ENCODE measurements at regions not wholly inside any gene's neighbourhood (a gene's known extent, or its start where the extent isn't known, plus 50 kb on each side); places are given as distances from the start of the nearest gene placed in this dataset.

DNA sequence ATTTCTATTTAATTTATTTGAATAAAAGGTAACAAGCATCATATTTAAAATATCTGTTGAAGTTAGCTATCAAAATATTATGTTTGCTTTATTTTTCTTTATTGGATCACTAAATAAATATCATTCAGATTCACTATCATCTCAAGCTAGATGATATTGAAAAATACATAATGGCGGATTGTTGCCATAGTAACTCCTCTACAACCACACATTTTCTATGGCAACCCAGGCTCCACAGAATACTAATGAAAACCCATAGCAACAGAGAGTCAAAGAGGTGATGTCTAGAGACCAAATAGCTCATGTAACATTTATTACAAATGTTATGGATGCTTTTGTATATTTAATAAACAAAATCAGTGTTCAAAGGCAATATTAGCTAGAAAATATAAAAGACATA, 148.9 kb upstream of the CDK1 start:
- TF ChIP-seq MAX (IDR thresholded peaks at IDR 0.05; ENCODE audit: low read depth, low read length) = no peak
- no peak for DNase-seq (ENCODE audit: low read depth)
- H3K4me3 ChIP-seq (ENCODE audit: low read depth, low read length) = no peak overlapping the region

DNA sequence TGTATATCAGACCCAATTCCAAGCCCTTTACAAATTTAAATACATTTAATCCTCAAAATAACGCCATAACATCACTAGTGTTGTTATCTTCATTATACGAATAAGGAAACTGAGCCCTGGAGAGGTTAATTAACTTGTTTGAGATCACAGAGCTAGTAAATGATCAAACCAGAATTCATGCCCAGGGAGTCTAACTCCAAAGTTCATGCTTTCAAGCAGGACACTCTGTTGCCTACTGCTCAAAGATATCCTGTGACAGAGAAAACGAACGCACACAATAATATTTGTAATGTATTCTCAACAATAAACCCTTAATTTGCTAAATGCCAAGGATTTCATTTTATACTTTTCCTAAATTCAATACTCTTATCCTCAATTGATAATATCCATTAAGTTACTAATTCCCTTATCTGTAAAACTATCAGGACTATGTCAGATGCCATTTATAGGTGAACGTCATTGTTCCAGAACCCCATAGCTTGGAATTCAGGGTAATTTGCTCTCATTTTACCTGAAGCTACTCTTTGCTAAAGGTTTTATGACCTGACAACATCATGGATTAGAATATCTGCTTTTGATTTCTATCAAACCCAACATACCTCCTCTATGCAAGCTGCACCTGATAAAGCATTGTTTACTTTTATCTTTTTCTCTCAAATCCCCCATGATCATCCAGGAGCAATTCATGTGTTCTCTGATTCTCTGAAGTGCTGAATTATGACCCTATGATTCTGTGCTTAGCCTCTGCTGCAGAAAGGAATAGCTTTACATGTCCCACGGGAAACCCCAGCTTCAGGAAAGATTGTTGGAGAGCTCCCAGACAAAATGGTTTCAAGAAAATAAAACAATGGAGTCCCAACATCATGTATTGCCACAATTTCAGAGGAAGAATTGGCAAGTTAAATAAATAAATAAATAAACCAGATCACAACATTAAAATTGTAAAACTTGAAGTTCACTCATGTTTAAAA, 150.2 kb upstream of the CDK1 start:
- no peak overlapping the region for H3K4me3 ChIP-seq (ENCODE audit: low read depth, low read length)
- no peak for TF ChIP-seq MAX (IDR thresholded peaks at IDR 0.05; ENCODE audit: low read depth, low read length)
- TF ChIP-seq POLR2A (IDR thresholded peaks at IDR 0.05; ENCODE audit: extremely low read depth, insufficient read length) = no peak
- TF ChIP-seq, protein P1, sequence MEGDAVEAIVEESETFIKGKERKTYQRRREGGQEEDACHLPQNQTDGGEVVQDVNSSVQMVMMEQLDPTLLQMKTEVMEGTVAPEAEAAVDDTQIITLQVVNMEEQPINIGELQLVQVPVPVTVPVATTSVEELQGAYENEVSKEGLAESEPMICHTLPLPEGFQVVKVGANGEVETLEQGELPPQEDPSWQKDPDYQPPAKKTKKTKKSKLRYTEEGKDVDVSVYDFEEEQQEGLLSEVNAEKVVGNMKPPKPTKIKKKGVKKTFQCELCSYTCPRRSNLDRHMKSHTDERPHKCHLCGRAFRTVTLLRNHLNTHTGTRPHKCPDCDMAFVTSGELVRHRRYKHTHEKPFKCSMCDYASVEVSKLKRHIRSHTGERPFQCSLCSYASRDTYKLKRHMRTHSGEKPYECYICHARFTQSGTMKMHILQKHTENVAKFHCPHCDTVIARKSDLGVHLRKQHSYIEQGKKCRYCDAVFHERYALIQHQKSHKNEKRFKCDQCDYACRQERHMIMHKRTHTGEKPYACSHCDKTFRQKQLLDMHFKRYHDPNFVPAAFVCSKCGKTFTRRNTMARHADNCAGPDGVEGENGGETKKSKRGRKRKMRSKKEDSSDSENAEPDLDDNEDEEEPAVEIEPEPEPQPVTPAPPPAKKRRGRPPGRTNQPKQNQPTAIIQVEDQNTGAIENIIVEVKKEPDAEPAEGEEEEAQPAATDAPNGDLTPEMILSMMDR (IDR thresholded peaks at IDR 0.05; ENCODE audit: low read depth, low read length) = no peak
- no peak for TF ChIP-seq MYC (IDR thresholded peaks at IDR 0.05; ENCODE audit: low read depth, low read length)
- DNase-seq (ENCODE audit: low read depth) = no peak

DNA sequence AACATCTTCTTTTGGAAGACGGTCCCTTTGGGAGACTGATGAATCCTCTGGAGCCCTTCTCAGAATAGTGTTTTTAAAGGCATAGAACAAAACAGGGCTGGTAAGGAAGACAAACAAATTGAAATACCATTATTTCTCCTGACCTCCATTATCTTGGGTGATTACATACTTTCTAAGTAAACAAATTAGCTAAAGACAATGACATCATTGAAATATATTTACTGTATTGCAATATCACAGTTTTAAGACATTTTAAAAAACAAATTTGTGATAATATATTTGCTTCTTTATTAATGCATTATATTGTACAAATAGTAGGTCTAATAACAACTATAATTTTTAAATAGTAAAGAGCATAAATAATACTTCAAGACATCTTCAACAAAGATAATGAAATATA, 152.2 kb upstream of the CDK1 start:
- no peak overlapping the region for H3K4me3 ChIP-seq (ENCODE audit: low read depth, low read length)
- TF ChIP-seq, protein P1 (IDR thresholded peaks at IDR 0.05; ENCODE audit: low read depth, low read length) = no peak
- TF ChIP-seq MAX (IDR thresholded peaks at IDR 0.05; ENCODE audit: low read depth, low read length) = no peak
- TF ChIP-seq POLR2A (IDR thresholded peaks at IDR 0.05; ENCODE audit: extremely low read depth, insufficient read length) = no peak
- no peak for TF ChIP-seq MYC (IDR thresholded peaks at IDR 0.05; ENCODE audit: low read depth, low read length)
- DNase-seq (ENCODE audit: low read depth) = no peak

DNA sequence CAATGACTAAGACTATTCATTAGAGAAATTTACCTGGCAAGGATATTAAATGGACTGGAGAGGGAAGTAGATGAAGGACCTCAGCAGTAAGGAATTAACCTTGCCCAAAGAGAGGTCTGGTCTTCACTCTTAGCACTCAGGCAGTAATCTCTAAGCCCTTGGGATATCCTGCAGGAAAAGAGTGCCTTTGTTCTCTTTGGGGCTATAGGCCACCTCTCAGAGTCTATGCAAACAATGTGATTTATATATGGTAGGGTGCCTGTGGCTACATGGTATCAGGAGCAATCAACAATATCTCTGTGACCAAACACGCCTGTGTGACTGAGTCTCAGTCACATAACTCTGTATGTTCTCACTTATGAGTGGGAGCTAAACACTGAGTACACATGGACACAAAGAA, 154.7 kb upstream of the CDK1 start:
- DNase-seq (ENCODE audit: low read depth) = no peak
- H3K4me3 ChIP-seq (ENCODE audit: low read depth, low read length) = no peak overlapping the region
- TF ChIP-seq MAX (IDR thresholded peaks at IDR 0.05; ENCODE audit: low read depth, low read length) = no peak
- no peak for TF ChIP-seq MYC (IDR thresholded peaks at IDR 0.05; ENCODE audit: low read depth, low read length)
- TF ChIP-seq POLR2A (IDR thresholded peaks at IDR 0.05; ENCODE audit: extremely low read depth, insufficient read length) = no peak
- TF ChIP-seq, protein P1 (IDR thresholded peaks at IDR 0.05; ENCODE audit: low read depth, low read length) = no peak

GRCh38 chr10:60621018-60621417, 157.3 kb upstream of the CDK1 start:
- TF ChIP-seq MYC (IDR thresholded peaks at IDR 0.05; ENCODE audit: low read depth, low read length) (no peak), POLR2A (IDR thresholded peaks at IDR 0.05; ENCODE audit: extremely low read depth, insufficient read length) (no peak), MAX (IDR thresholded peaks at IDR 0.05; ENCODE audit: low read depth, low read length) (no peak)
- TF ChIP-seq, protein P1 (IDR thresholded peaks at IDR 0.05; ENCODE audit: low read depth, low read length) = no peak
- no peak for DNase-seq (ENCODE audit: low read depth)
- H3K4me3 ChIP-seq (ENCODE audit: low read depth, low read length) = no peak overlapping the region

DNA sequence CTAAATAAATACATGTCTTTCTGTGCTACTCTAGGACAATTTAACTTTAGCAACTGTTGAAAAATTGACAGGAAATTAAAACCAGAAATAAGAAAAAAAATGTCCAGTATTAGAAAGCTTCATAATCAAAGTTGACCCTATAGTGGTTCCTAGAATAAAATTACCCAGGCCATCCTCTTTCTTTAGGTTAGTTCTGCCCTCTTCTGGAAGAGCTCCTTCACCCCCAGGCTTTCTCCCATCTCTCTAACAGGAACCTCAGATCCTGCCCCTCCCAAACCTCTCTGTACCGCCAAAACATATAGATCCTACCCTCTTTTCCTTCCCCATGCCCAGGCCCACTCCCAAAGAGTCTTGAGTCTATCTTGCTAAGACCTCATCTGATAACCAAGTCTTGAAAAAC, 159.4 kb upstream of the CDK1 start:
- no peak for DNase-seq (ENCODE audit: low read depth)
- no peak overlapping the region for H3K4me3 ChIP-seq (ENCODE audit: low read depth, low read length)
- TF ChIP-seq, protein P1 (IDR thresholded peaks at IDR 0.05; ENCODE audit: low read depth, low read length) = no peak
- TF ChIP-seq POLR2A (IDR thresholded peaks at IDR 0.05; ENCODE audit: extremely low read depth, insufficient read length) = no peak
- TF ChIP-seq MYC (IDR thresholded peaks at IDR 0.05; ENCODE audit: low read depth, low read length) = no peak
- TF ChIP-seq MAX (IDR thresholded peaks at IDR 0.05; ENCODE audit: low read depth, low read length) = no peak

Measured in NB4 (cell line).